Activated naive CD4-positive, alpha-beta T cell treated with anti-CD3 and anti-CD28 coated beads for 36 hours (primary cell): ENCODE measurements at regions not wholly inside any gene's neighbourhood (a gene's known extent, or its start where the extent isn't known, plus 50 kb on each side); places are given as distances from the start of the nearest gene placed in this dataset.

Source experiments
- CTCF ChIA-PET: fragments of 350-600 bp; sonication (Branson Sonifier 250); formaldehyde crosslinking; loops from one replicate; lab custom pipeline; 2021; ENCODE audit warnings: antibody characterized with exemption; lab: Charles Lee
- DNase-seq: peaks from one replicate; pipeline ENCODE4 v3.0.0-alpha.2; 2020
- H3K27ac Mint-ChIP-seq: one replicate; pipeline ENCODE4 v1.8.0; 2021; ENCODE audit warnings: mild to moderate bottlenecking, mixed read lengths
- H3K27me3 Mint-ChIP-seq: one replicate; pipeline ENCODE4 v1.8.0; 2021; ENCODE audit warnings: low read depth, mixed read lengths
- H3K36me3 Mint-ChIP-seq: one replicate; pipeline ENCODE4 v1.8.0; 2021; ENCODE audit warnings: low read depth, mixed read lengths
- H3K4me1 Mint-ChIP-seq: one replicate; pipeline ENCODE4 v1.8.0; 2021; ENCODE audit warnings: low read depth, mixed read lengths
- H3K4me3 Mint-ChIP-seq: one replicate; pipeline ENCODE4 v1.8.0; 2021; ENCODE audit warnings: mild to moderate bottlenecking, moderate library complexity, mixed read lengths
- H3K9me3 Mint-ChIP-seq: one replicate; pipeline ENCODE4 v1.8.0; 2021; ENCODE audit warnings: mixed read lengths
- intact Hi-C: fragments of 100-400 bp; cut with micrococcal nuclease; formaldehyde crosslinking; loops from one replicate; pipeline ENCODE4 v1.15.1; 2023

- Mint-ChIP-seq H3K9me3 (peaks cover 3% of the 10 kb centered on the region), H3K36me3 (no peaks in the 10 kb centered on the region), H3K4me3 (no peak overlapping the region), H3K4me1 (no peaks in the 10 kb centered on the region), H3K27ac (no peak overlapping the region), H3K27me3 (no peaks in the 10 kb centered on the region)
- no peak for DNase-seq
- CTCF ChIA-PET = no interaction called here
- intact Hi-C loops = no loop called here
Observed at GRCh38 chr4:112994732-112995464, 54.6 kb upstream of the ANK2 start.
